Loucy (cell line): ENCODE measurements at regions not wholly inside any gene's neighbourhood (a gene's known extent, or its start where the extent isn't known, plus 50 kb on each side); places are given as distances from the start of the nearest gene placed in this dataset.

ENCODE experiments used
- H2AFZ ChIP-seq: fragments of 200-600 bp; sonication (generic); 2 replicates; pipeline ENCODE4 v1.6.0; 2016; ENCODE audit warnings: antibody characterized with exemption, mild to moderate bottlenecking, low read length, moderate library complexity
- H3F3A ChIP-seq: fragments of 200-600 bp; 2 replicates; pipeline ENCODE4 v1.6.0; 2016; ENCODE audit warnings: antibody characterized with exemption, low read depth, mild to moderate bottlenecking
- H3K27me3 ChIP-seq: fragments of 200-600 bp; sonication (generic); 2 replicates; pipeline ENCODE4 v1.6.1; 2014; ENCODE audit warnings: low read length, mild to moderate bottlenecking; ENCODE audit not compliant: insufficient read depth, poor library complexity, severe bottlenecking
- H3K36me3 ChIP-seq: fragments of 200-600 bp; sonication (generic); 2 replicates; pipeline ENCODE4 v1.6.1; 2016; ENCODE audit warnings: low read length; ENCODE audit not compliant: insufficient read depth
- H3K4me1 ChIP-seq: fragments of 200-600 bp; sonication (generic); 2 replicates; pipeline ENCODE4 v1.5.1; 2014; ENCODE audit warnings: low read length, mild to moderate bottlenecking; ENCODE audit not compliant: insufficient read depth, poor library complexity, severe bottlenecking
- H3K4me2 ChIP-seq: fragments of 200-600 bp; sonication (generic); 2 replicates; pipeline ENCODE4 v1.6.0; 2014; ENCODE audit warnings: antibody characterized with exemption, low read length, low read depth, mild to moderate bottlenecking; ENCODE audit not compliant: poor library complexity, severe bottlenecking
- H3K4me3 ChIP-seq: fragments of 200-600 bp; sonication (generic); 2 replicates; pipeline ENCODE4 v1.5.1; 2014; ENCODE audit warnings: low read length, mild to moderate bottlenecking, mixed read lengths; ENCODE audit not compliant: poor library complexity, severe bottlenecking
- H3K79me2 ChIP-seq: fragments of 200-600 bp; sonication (generic); 2 replicates; pipeline ENCODE4 v1.6.1; 2014; ENCODE audit warnings: low read length; ENCODE audit not compliant: insufficient read depth
- H3K9ac ChIP-seq: fragments of 200-600 bp; sonication (generic); 2 replicates; pipeline ENCODE4 v1.6.0; 2014; ENCODE audit warnings: mild to moderate bottlenecking, low read depth, low read length, moderate library complexity; ENCODE audit not compliant: poor library complexity, severe bottlenecking
- H3K9me2 ChIP-seq: fragments of 200-600 bp; sonication (generic); replicated peaks from 2 replicates; pipeline ENCODE4 v1.6.1; 2016; ENCODE audit warnings: low read depth, low read length, mixed read lengths
- H3K9me3 ChIP-seq: fragments of 200-600 bp; sonication (generic); 2 replicates; pipeline ENCODE4 v1.6.1; 2014; ENCODE audit warnings: mild to moderate bottlenecking, antibody characterized with exemption, low read length, low read depth; ENCODE audit not compliant: insufficient read depth
- H4K20me1 ChIP-seq: fragments of 200-600 bp; sonication (generic); 2 replicates; pipeline ENCODE4 v1.6.0; 2014; ENCODE audit warnings: antibody characterized with exemption, low read length, mild to moderate bottlenecking; ENCODE audit not compliant: insufficient read depth, poor library complexity, severe bottlenecking
- EZH2phosphoT487 ChIP-seq: fragments of 200-600 bp; IDR thresholded peaks from 2 replicates; pipeline ENCODE4 v1.6.1; 2018; ENCODE audit warnings: antibody characterized with exemption, mild to moderate bottlenecking, moderate library complexity, borderline replicate concordance
- TF ChIP-seq, protein P1 (sequence below): fragments of 200-600 bp; sonication (generic); conservative IDR thresholded peaks from 2 replicates; pipeline ENCODE4 v1.5.1; 2014; ENCODE audit warnings: mild to moderate bottlenecking, antibody characterized with exemption, low read length

DNA sequence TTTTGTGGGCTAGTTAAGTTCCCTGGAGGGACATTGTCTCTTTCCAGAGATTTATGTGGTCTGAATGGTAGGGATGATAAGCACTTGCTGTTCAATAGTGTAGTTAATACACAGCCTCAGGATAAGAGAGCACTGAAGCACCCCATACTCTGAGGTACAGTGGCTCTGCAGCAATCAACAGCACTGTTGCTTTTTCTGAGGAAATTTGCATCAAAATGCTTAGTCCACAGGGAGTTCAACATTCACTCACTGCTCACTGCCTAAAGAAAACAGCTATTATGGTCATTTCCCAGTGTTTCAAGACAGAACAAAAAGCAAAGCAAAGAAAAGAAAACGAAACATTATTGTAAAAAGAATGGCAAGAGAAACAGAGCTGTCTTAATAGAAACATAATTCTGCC is 441.9 kb downstream of the PLOD2 start:
- H3K9ac ChIP-seq, result no peak overlapping the region
- TF ChIP-seq, protein P1, sequence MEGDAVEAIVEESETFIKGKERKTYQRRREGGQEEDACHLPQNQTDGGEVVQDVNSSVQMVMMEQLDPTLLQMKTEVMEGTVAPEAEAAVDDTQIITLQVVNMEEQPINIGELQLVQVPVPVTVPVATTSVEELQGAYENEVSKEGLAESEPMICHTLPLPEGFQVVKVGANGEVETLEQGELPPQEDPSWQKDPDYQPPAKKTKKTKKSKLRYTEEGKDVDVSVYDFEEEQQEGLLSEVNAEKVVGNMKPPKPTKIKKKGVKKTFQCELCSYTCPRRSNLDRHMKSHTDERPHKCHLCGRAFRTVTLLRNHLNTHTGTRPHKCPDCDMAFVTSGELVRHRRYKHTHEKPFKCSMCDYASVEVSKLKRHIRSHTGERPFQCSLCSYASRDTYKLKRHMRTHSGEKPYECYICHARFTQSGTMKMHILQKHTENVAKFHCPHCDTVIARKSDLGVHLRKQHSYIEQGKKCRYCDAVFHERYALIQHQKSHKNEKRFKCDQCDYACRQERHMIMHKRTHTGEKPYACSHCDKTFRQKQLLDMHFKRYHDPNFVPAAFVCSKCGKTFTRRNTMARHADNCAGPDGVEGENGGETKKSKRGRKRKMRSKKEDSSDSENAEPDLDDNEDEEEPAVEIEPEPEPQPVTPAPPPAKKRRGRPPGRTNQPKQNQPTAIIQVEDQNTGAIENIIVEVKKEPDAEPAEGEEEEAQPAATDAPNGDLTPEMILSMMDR, result no peak
- H3K4me3 ChIP-seq, result no peak overlapping the region
- no peaks in the 10 kb centered on the region for H3F3A ChIP-seq
- H3K79me2 ChIP-seq, result no peaks in the 10 kb centered on the region
- H3K27me3 ChIP-seq, result no peaks in the 10 kb centered on the region
- no peaks in the 10 kb centered on the region for H4K20me1 ChIP-seq
- no peak overlapping the region for H2AFZ ChIP-seq
- H3K36me3 ChIP-seq, result no peaks in the 10 kb centered on the region
- no peaks in the 10 kb centered on the region for H3K4me1 ChIP-seq
- no peaks in the 10 kb centered on the region for H3K9me3 ChIP-seq
- H3K9me2 ChIP-seq, result no peaks in the 10 kb centered on the region
- no peak overlapping the region for H3K4me2 ChIP-seq

DNA sequence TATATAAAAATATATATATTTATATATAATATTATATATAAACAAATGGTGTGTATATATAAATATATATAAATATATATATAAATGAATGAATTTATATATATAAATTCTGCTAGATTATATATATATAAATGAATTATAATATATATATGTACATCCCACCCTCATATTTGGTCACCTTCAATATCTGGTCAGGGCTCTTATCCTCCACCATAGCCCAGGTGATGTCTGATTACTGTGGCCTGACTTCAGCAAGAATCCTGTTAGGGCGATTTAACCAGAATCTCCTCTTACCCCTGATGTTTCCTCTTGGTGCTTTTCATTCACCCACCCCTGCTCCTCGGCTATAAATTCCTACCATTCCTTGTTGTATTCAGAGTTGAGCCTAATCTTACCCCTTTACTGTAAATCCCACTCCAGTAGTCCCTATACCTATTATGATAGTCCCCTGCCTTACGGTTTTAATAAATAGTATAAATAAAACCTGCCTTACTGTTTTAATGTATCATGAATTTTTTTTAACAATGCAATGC is 439.6 kb downstream of the PLOD2 start:
- Histone ChIP-seq H3K9me2 (no peaks in the 10 kb centered on the region), H3K27me3 (no peaks in the 10 kb centered on the region), H4K20me1 (no peaks in the 10 kb centered on the region), H3K4me2 (no peak overlapping the region), H3K4me1 (no peaks in the 10 kb centered on the region), H3K9me3 (no peaks in the 10 kb centered on the region), H3K36me3 (no peaks in the 10 kb centered on the region), H3K9ac (no peak overlapping the region), H2AFZ (no peak overlapping the region), H3K4me3 (no peak overlapping the region), H3K79me2 (no peaks in the 10 kb centered on the region), H3F3A (no peaks in the 10 kb centered on the region)
- TF ChIP-seq, protein P1, result no peak
- TF ChIP-seq EZH2phosphoT487, result no peak

DNA sequence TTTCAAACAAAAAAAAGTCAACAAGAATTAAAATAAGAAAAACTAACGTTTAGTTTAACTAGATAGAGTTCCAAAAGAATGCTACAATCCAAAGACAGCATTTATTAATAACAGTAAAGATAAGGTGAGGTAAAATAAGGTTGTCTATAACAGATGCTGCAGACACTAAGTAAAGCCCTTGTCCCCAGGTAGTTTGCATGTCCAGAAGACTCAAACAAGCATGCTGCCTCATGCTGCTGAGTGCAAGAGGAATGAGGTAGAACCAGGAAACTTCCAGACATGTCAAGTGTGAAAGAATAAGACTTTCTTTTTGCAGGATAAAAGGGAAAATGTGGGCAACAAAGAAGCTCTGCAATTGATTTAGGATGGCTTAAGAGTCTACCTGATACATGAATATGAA is 439.2 kb downstream of the PLOD2 start:
- H3K79me2 ChIP-seq, result no peaks in the 10 kb centered on the region
- H3K36me3 ChIP-seq, result no peaks in the 10 kb centered on the region
- TF ChIP-seq, protein P1, result no peak
- no peak overlapping the region for H3K9ac ChIP-seq
- no peaks in the 10 kb centered on the region for H3K9me2 ChIP-seq
- no peak overlapping the region for H2AFZ ChIP-seq
- H3K4me3 ChIP-seq, result no peak overlapping the region
- H3K4me1 ChIP-seq, result no peaks in the 10 kb centered on the region
- H3K27me3 ChIP-seq, result no peaks in the 10 kb centered on the region
- H3K4me2 ChIP-seq, result no peak overlapping the region
- H3K9me3 ChIP-seq, result no peaks in the 10 kb centered on the region
- no peaks in the 10 kb centered on the region for H3F3A ChIP-seq
- no peaks in the 10 kb centered on the region for H4K20me1 ChIP-seq
